Adipose tissue (tissue), 3 donors: ENCODE measurements at regions not wholly inside any gene's neighbourhood (a gene's known extent, or its start where the extent isn't known, plus 50 kb on each side); places are given as distances from the start of the nearest gene placed in this dataset.
"Not testable (repeated sequence)": the region's sequence is repeated elsewhere in the genome, so short reads cannot be mapped to it uniquely, and the experiment has no call there.

Source experiments
- H3K27ac ChIP-seq: one replicate; pipeline ENCODE4 v1.5.1; 2013; ENCODE audit warnings: low read depth, low read length
- WGBS, 3 donors: extraction: QIAGEN DNeasy Blood & Tissue Kit; methylation state at CpG; one replicate each; pipeline ENCODE4 v1.1.7; 2013; 5-methylcytosine and 5-hydroxymethylcytosine counted together
- donor health status: healthy with polysubstance abuse.
- donor health status: Bipolar disorder and iron deficiency.
- donor health status: healthy.

GRCh38 chr3:150278195-150278594 lies 129.9 kb upstream of the TSC22D2 start:
- H3K27ac ChIP-seq: no peak overlapping the region

GRCh38 chr3:150277444-150277843 lies 130.7 kb upstream of the TSC22D2 start:
- no peak overlapping the region for H3K27ac ChIP-seq

DNA sequence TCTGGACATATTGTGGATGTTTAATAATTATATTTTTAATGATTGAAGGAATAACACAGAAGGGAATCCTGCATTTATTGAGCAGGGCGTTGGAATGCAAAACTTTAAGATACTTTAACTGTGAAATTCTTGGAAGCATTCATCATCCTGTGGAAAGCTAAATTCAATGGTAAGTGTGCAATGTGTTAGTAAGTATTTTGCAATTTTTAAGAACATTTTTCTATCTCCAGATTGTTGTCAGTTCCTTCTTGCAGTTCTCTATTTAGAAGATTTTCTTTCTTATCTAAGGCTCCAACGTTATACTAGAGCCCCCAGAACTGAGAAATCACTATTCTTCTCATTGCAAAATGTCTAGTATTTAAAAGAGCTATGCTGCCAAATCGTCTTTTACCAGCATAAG lies 132.2 kb upstream of the TSC22D2 start:
- no peak overlapping the region for H3K27ac ChIP-seq
- WGBS, 3 donors: 43 to 64% (median 49%) methylated on average over 3 of the region's 3 CpGs

- no peak overlapping the region for H3K27ac ChIP-seq
- WGBS, 3 donors: 87 to 93% (median 89%) methylated on average over 3 of the region's 3 CpGs
Measured at GRCh38 chr3:150274372-150274771, 133.7 kb upstream of the TSC22D2 start.

DNA sequence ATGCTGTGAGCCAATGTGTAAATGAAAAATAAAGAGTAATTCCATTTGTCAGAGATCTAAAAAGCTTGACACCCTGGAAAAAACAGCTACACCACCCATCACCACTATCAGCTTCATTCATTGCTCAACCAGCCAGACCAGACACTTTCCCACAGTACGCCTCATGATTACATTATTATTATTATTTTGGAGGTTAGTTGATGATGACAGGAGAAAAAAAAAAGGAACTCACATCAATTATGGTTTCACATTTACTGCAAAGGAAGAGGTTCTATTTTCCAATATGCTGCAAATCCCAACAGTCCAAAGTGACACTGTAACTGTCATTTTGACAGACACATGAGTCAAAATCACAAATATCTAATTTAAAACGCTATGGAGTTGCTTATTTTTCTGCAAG lies 134.7 kb upstream of the TSC22D2 start:
- WGBS, 3 donors: 64 to 73% (median 68%) methylated on average over 2 of the region's 2 CpGs
- no peak overlapping the region for H3K27ac ChIP-seq

- no peak overlapping the region for H3K27ac ChIP-seq
Measured at GRCh38 chr3:150271591-150271960, 136.5 kb upstream of the TSC22D2 start.

GRCh38 chr3:150270883-150271590 lies 137.1 kb upstream of the TSC22D2 start:
- WGBS, 3 donors: 84 to 90% (median 86%) methylated on average over 4 of the region's 4 CpGs
- no peak overlapping the region for H3K27ac ChIP-seq

DNA sequence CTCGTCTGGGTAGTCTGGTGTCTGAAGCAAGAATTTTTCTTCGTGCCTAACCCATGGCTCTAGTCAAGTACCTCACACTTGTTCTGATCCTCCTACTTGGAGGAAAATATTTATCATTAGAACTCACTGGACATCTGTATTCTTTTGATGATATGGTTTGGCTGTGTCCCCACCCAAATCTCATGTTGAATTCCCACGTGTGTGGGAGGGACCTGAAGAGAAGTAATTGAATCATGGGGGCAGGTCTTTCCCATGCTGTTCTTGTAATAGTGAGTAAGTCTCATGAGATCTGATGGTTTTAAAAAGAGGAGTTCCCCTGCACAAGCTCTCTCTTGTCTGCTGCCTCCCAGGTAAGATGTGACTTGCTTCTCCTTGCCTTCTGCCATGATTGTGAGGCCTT lies 137.7 kb upstream of the TSC22D2 start:
- H3K27ac ChIP-seq: not testable (repeated sequence)
- 80 to 90% (median 80%) methylated on average over 3 of the region's 3 CpGs for WGBS, 3 donors

DNA sequence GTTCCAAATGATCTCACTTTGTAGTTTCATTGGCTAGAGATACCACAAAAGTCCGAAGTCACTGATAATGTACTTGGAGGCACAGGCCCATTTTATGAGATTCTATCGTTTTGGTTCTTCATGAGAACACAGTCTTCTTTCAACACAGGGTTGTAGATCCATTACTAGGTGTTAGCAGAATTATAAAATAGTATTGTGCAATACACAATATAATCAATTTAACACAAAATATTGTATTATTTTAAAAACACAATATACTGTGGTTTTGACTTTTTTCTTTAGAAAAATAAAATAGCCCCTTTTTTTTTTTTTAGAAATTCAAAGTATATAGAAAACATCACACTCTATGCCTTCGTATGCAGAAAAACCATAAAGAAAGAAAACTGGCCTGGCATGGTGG lies 138.6 kb upstream of the TSC22D2 start:
- WGBS, 3 donors: 75 to 88% (median 80%) methylated on average over 3 of the region's 3 CpGs
- no peak overlapping the region for H3K27ac ChIP-seq

DNA sequence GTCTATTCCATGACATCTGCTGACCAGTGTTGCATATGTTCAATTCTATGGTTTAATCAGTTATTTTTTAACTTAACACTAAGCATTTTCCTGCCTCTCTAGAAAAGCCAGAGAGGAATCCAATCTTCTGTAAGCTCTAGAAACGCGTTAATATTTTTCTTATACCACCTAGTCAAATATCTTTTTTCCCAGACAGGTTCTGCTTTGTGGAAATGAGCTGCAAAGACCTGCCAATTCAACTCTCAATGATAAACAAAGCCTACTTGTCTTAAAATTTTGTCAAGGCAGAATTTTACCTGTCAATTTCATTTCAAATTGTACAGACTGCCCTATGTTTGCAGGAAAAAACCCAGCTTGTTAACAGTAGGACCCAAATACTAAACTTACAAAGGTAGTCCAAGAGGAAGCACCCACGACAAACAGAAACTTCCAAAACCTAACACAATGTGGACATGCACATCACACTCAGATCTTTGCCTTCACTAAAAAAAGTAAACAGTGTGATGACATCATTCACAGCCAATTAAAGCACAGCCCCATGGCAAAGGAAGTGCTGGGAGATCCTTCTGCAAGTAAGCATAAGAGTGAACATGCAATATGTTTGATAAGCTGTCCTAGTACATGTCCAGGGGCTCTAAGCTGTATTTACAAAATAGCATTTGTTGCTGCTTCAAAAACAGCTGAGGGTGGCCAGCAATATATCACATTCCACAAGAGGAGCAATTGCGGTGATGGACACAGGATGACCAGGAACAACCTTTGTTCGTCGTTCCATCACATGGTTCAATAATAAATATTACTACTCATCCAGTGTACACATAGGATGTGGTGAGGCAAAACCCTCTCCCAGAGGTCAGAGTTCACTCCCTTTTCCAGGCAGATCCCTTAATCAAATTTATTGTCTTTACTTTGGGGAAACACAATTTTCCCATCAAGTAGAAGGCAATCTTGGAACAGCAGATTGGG lies 139.4 kb upstream of the TSC22D2 start:
- 54 to 90% (median 82%) methylated on average over 6 of the region's 6 CpGs for WGBS, 3 donors
- no peak overlapping the region for H3K27ac ChIP-seq

DNA sequence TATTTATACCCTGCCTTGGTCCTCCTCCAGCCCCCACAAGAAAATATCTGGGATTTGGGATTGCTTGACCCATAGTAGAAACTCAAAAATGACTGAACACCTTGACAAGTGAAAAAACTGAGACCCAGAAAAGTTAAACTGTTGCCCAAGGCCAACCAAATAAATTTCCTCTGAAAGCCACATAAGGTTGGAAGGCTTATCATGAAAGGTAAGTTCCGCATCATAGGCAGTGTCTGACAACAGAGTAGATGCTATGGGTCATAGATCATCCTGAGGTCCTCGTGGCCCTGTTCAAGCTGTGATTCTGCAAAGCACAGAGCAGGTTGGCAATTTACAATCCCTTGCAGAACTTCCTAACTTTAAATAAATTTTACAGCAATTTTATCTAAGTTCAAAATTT lies 140.8 kb upstream of the TSC22D2 start:
- no peak overlapping the region for H3K27ac ChIP-seq
- 86 to 96% (median 93%) methylated on average over 2 of the region's 2 CpGs for WGBS, 3 donors

GRCh38 chr3:150265305-150265704 lies 142.8 kb upstream of the TSC22D2 start:
- no peak overlapping the region for H3K27ac ChIP-seq
- WGBS, 3 donors: 60 to 68% (median 62%) methylated on average over 2 of the region's 2 CpGs

DNA sequence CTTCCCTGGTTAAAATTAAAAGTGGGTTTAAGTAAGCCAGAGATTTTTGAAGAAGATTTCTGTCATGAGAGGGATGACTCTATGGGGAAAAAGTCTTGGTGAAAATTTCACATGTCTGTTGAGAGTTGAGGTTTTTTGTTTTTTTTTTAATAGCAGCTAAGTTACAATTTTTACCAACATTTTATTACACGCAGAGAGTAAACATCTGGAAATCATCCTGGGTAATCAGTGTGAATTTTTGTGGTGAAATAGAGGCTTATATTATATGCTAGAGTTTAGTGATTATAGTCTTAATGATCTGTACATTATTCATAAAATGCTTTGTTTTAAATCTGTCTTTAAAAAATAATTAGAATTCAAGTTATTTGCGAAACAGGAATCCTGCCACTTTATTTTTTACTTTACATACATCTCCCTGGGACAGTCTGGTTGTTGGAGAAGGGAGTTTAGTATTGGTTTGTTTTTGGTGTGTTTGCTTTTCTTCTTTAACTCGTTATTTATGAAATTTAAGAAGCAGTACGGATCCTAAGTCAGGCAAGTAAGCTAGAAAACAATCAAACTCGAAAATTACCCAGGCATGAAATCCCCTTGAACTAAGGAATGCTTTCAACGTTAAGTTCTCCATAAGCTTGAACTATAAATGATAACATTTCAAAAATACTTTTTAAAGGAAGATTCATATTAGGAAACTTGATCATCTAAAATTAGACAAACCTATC lies 143.4 kb upstream of the TSC22D2 start:
- 71 to 83% (median 73%) methylated on average over 6 of the region's 6 CpGs for WGBS, 3 donors

DNA sequence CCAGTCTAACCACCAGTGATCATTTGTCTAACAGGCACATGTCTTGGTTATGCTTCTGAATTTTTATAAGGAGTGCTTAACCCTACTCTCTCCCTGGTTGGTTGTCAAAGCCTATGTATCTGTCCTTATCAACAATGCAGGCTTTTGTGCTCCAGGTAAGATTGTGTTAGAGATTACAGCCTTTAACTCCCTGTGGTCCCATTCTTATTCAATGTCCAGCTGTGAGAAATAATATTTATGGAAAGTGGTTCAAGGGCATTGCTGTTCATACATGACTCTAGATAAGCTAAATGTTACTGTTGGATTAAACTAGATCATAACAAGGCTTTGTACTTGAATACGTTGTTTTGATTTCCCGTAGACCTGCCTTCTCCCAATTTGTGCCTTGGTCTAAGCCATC lies 146.1 kb upstream of the TSC22D2 start:
- WGBS, 3 donors: 63 to 95% (median 94%) methylated on average over 2 of the region's 2 CpGs
- H3K27ac ChIP-seq: no peak overlapping the region

More for the DNA sequence above, 143.4 kb upstream of the TSC22D2 start:
- H3K27ac ChIP-seq: no peak overlapping the region

DNA sequence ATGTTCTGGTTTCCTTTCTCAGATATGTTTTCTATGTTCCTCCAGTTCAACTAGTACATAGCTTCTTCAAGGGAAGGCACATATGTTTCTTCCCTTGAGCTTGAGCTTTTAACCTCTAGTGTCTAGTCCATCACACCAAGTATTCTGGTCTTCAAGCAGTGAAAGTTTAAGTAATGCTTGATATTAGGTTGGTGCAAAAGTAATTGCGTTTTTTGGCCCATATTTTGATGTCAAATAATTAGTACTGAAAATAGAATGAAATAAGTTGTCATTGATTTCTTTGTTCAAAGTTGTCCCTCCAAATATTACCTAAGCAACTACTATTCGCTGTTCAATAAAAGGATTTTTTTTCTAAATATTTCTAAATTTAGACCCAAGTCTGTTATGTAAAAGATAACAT lies 146.7 kb upstream of the TSC22D2 start:
- 84 to 89% (median 88%) methylated on average over 2 of the region's 2 CpGs for WGBS, 3 donors

GRCh38 chr3:150260398-150260710 lies 147.7 kb upstream of the TSC22D2 start:
- 54 to 73% (median 72%) methylated on average over 3 of the region's 3 CpGs for WGBS, 3 donors
- H3K27ac ChIP-seq: no peak overlapping the region

More for the DNA sequence above, 146.7 kb upstream of the TSC22D2 start:
- H3K27ac ChIP-seq: no peak overlapping the region

DNA sequence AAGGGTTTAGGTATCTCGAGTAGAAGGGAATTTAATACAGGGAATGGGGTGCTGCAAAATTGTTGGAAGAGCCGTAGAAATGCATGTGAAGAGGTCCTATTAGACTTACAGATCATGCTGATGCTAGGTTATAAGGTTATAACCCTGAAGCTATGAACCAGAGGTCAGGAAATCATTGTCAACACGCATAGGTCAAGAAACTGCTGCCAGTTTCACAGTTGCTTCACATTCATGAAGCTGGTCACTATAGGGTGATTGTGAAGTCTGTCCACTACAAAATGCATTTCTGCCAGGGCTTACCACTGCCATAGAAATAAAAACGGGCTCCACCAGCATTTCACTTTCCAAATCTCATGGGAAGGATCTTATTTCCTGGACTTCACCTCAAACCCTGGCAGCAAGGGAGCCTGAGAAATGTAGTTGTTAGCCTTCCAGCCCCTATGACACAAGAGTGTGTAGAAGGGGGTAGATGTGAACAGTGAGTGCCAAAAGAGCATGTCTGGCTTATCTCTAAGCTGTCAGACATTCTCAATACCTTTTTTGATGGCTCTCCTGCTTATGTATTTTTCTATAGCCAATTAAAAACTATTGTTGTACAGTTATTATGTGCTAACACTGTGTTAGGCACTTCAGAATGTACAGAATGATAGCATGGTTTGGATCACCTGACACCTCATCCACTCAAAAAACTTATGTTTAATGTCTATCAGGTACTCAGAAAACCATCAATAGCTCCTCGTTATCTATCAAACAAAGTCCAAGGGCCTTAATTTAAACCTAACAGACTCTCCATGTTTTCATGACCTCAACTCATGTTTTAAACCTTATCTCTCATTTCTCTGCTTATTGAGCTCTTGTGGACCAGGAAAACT lies 148.3 kb upstream of the TSC22D2 start:
- H3K27ac ChIP-seq: no peak overlapping the region
- WGBS, 3 donors: 73 to 81% (median 79%) methylated on average over 5 of the region's 5 CpGs

DNA sequence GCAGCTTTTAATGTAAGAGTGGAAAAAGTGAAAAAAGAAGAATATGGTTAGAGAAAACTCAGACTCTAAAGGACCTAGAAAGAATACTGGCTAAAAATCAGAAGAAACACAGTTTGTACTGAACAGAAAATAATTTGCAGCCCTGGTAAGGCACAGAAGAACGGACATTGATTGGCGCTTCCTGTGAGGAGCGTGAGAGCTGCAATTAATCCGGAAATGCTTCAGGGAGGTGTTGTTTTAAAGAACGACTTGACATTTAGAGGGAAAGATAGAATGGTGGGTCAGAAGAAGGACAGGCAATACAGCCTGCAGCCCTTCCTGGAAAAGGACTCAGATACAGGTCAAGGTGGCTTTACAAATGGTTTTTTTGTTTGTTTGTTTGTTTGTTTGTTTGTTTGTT lies 151.3 kb upstream of the TSC22D2 start:
- WGBS, 3 donors: 65 to 86% (median 65%) methylated on average over 5 of the region's 5 CpGs
- H3K27ac ChIP-seq: no peak overlapping the region
